ENCODE measurements at regions not wholly inside any gene's neighbourhood (a gene's known extent, or its start where the extent isn't known, plus 50 kb on each side); places are given as distances from the start of the nearest gene placed in this dataset.
A peak's percentile ranks its signal among the peaks of the same experiment; 100 is the strongest.
"Not testable (repeated sequence)": the region's sequence is repeated elsewhere in the genome, so short reads cannot be mapped to it uniquely, and the experiment has no call there.

- TF ChIP-seq SOX6 (IDR thresholded peaks at IDR 0.05) = no peak
- no peak for TF ChIP-seq SOX6 (CRISPR knock-in tag; IDR thresholded peaks at IDR 0.05)
- no peak for TF ChIP-seq SALL1 (CRISPR knock-in tag; IDR thresholded peaks at IDR 0.05)
- TF ChIP-seq MAFK (conservative IDR thresholded peaks at IDR 0.05 in 1 of 2, IDR thresholded peaks at IDR 0.05 in 1 of 2; ENCODE audit: low read length in 2 of 2) = no peak
- no peak for TF ChIP-seq ZBTB7A (CRISPR knock-in tag; IDR thresholded peaks at IDR 0.05)
Observed at GRCh38 chr3:6396631-6397030, 464.3 kb upstream of the GRM7 start (continued).

- H3K27me3 ChIP-seq (ENCODE audit: control insufficient read depth in 1 of 2, insufficient read depth in 2 of 2, low read length in 2 of 2); H4K20me1 ChIP-seq (ENCODE audit: insufficient read depth, low read length); DNase-seq (ENCODE audit: low spot score); H2AFZ ChIP-seq (ENCODE audit: low read length); H3K4me1 ChIP-seq (ENCODE audit: insufficient read depth, low read length); H3K79me2 ChIP-seq (ENCODE audit: insufficient read depth, low read length); FAIRE-seq; H3K36me3 ChIP-seq (replicated peaks in 1 of 2; ENCODE audit: control insufficient read depth in 1 of 2, insufficient read depth in 2 of 2, low read length in 2 of 2); POLR2A ChIA-PET; in situ Hi-C loops (cut with HindIII; ENCODE audit: extremely low pct_ligation_motif_present, low pct_unique_long_range_greater_than_20kb); H3K27ac ChIP-seq (ENCODE audit: extremely low read length, insufficient read depth, low read length); H3K4me2 ChIP-seq (ENCODE audit: low read depth, low read length); ATAC-seq; BruUV-seq (replicated peaks); H3K9ac ChIP-seq (ENCODE audit: insufficient read depth, low read depth, low read length); intact Hi-C loops (cut with micrococcal nuclease; ENCODE audit: unreplicated experiment); CTCF ChIA-PET (ENCODE audit: low intra/inter-chr PET ratio, low total read pairs); H3K4me3 ChIP-seq (replicated peaks in 1 of 3; ENCODE audit: insufficient read depth in 1 of 3, low read depth in 2 of 3, low read length in 3 of 3): not testable (repeated sequence)
- WGBS (ENCODE audit: low lambda C conversion rate) = 2% methylated on average over 4 of the region's 4 CpGs
- peaks cover 25% of the 10 kb centered on the region for H3K9me3 ChIP-seq (ENCODE audit: low read length)
Observed at GRCh38 chr3:6402666-6403065, 458.2 kb upstream of the GRM7 start.

- intact Hi-C loops (cut with micrococcal nuclease; ENCODE audit: unreplicated experiment); ATAC-seq; BruUV-seq (replicated peaks); H3K79me2 ChIP-seq (ENCODE audit: insufficient read depth, low read length); H3K27ac ChIP-seq (ENCODE audit: extremely low read length, insufficient read depth, low read length); H3K36me3 ChIP-seq (replicated peaks in 1 of 2; ENCODE audit: control insufficient read depth in 1 of 2, insufficient read depth in 2 of 2, low read length in 2 of 2); H3K9ac ChIP-seq (ENCODE audit: insufficient read depth, low read depth, low read length); POLR2A ChIA-PET; in situ Hi-C loops (cut with HindIII; ENCODE audit: extremely low pct_ligation_motif_present, low pct_unique_long_range_greater_than_20kb); H3K4me2 ChIP-seq (ENCODE audit: low read depth, low read length); H3K4me3 ChIP-seq (replicated peaks in 1 of 3; ENCODE audit: insufficient read depth in 1 of 3, low read depth in 2 of 3, low read length in 3 of 3); H4K20me1 ChIP-seq (ENCODE audit: insufficient read depth, low read length); FAIRE-seq; H3K4me1 ChIP-seq (ENCODE audit: insufficient read depth, low read length); H2AFZ ChIP-seq (ENCODE audit: low read length); DNase-seq (ENCODE audit: low spot score); CTCF ChIA-PET (ENCODE audit: low intra/inter-chr PET ratio, low total read pairs); H3K27me3 ChIP-seq (ENCODE audit: control insufficient read depth in 1 of 2, insufficient read depth in 2 of 2, low read length in 2 of 2): not testable (repeated sequence)
- TF ChIP-seq MAFK (conservative IDR thresholded peaks at IDR 0.05 in 1 of 2, IDR thresholded peaks at IDR 0.05 in 1 of 2; ENCODE audit: low read length in 2 of 2) (peak; percentile 19 to 69; a peak in 2 of 4 replicates), MAFF (IDR thresholded peaks at IDR 0.05; ENCODE audit: low read depth, low read length) (peak; percentile 51)
- 3% methylated on average over 4 of the region's 4 CpGs for WGBS (ENCODE audit: low lambda C conversion rate)
- H3K9me3 ChIP-seq (ENCODE audit: low read length) = peaks cover 46% of the 10 kb centered on the region
Observed at GRCh38 chr3:6406923-6407322, 454.0 kb upstream of the GRM7 start.
